ENCODE measurements at regions not wholly inside any gene's neighbourhood (a gene's known extent, or its start where the extent isn't known, plus 50 kb on each side); places are given as distances from the start of the nearest gene placed in this dataset.

- ChIA-PET CTCF (no interaction called here), POLR2A (no interaction called here), RAD21 (ENCODE audit: low non-redundant PET in 1 of 2, low total read pairs in 2 of 2, uncharacterized antibody in 2 of 2, unreplicated experiment in 2 of 2) (no interaction called here)
- DNase-seq (ENCODE audit: low read depth, low spot score) (no peak), ATAC-seq (no peak)
- Histone ChIP-seq H3K79me2 (ENCODE audit: insufficient read depth, low read length) (peaks cover 17% of the 10 kb centered on the region), H3K9ac (ENCODE audit: low read length) (no peak overlapping the region), H2AFZ (ENCODE audit: low read depth, low read length, poor library complexity, severe bottlenecking) (peak overlapping the region; percentile 92), H3K27me3 (ENCODE audit: insufficient read depth, low read length) (no peaks in the 10 kb centered on the region), H3K36me3 (ENCODE audit: control insufficient read depth in 1 of 2, insufficient read depth in 2 of 2, low read length in 2 of 2) (no peaks in the 10 kb centered on the region), H3K27ac (ENCODE audit: low read depth, low read length) (no peak overlapping the region), H4K20me1 (ENCODE audit: insufficient read depth) (no peaks in the 10 kb centered on the region), H3K4me2 (ENCODE audit: low read length) (no peak overlapping the region), H3K4me3 (replicated peaks in 1 of 2; ENCODE audit: low read depth in 1 of 2, low read length in 2 of 2) (no peak overlapping the region), H3K9me3 (ENCODE audit: control insufficient read depth in 1 of 2, insufficient read depth in 1 of 2, low read depth in 1 of 2, low read length in 2 of 2) (no peaks in the 10 kb centered on the region), H3K4me1 (ENCODE audit: control insufficient read depth in 1 of 2, insufficient read depth in 2 of 2, low read length in 2 of 2) (peaks cover 10 to 16% of the 10 kb centered on the region in 2 experiments), H3K9me2 (ENCODE audit: insufficient read depth) (no peaks in the 10 kb centered on the region)
- BruUV-seq (replicated peaks): no TSS peak
- intact Hi-C loops (cut with micrococcal nuclease): no loop called here
- TF ChIP-seq, protein P1, sequence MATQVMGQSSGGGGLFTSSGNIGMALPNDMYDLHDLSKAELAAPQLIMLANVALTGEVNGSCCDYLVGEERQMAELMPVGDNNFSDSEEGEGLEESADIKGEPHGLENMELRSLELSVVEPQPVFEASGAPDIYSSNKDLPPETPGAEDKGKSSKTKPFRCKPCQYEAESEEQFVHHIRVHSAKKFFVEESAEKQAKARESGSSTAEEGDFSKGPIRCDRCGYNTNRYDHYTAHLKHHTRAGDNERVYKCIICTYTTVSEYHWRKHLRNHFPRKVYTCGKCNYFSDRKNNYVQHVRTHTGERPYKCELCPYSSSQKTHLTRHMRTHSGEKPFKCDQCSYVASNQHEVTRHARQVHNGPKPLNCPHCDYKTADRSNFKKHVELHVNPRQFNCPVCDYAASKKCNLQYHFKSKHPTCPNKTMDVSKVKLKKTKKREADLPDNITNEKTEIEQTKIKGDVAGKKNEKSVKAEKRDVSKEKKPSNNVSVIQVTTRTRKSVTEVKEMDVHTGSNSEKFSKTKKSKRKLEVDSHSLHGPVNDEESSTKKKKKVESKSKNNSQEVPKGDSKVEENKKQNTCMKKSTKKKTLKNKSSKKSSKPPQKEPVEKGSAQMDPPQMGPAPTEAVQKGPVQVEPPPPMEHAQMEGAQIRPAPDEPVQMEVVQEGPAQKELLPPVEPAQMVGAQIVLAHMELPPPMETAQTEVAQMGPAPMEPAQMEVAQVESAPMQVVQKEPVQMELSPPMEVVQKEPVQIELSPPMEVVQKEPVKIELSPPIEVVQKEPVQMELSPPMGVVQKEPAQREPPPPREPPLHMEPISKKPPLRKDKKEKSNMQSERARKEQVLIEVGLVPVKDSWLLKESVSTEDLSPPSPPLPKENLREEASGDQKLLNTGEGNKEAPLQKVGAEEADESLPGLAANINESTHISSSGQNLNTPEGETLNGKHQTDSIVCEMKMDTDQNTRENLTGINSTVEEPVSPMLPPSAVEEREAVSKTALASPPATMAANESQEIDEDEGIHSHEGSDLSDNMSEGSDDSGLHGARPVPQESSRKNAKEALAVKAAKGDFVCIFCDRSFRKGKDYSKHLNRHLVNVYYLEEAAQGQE (IDR thresholded peaks at IDR 0.05; ENCODE audit: low read depth): no peak
- TF ChIP-seq ELF1 (IDR thresholded peaks at IDR 0.05; ENCODE audit: borderline replicate concordance, low read depth) (no peak), SRF (IDR thresholded peaks at IDR 0.05; ENCODE audit: low read depth) (no peak), POLR2AphosphoS5 (IDR thresholded peaks at IDR 0.05; ENCODE audit: low read depth, low read length) (no peak), ZNF274 (IDR thresholded peaks at IDR 0.05; ENCODE audit: low read depth, low read length) (no peak), EZH2 (IDR thresholded peaks at IDR 0.05) (no peak)
Measured at GRCh38 chr4:165744370-165744769, 128.7 kb upstream of the TLL1 start.

DNA sequence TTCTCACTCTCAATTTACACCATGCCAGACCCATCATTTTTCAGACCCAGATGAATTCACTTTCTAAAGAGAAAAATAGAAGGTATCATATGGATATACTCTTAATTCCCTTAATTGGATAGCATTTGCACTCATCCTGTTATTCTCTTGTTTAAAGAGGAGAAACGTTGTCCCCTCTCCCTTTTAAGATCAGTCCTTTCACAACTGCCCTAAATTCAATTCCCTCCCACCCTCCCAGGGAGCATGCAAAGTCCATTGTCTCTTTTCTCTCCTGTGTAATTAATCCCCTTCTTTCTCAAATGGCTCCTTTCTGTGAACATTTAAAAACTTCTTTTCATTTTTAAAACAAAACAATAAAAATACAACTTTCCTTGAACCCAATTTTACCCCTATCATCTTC, 124.7 kb upstream of the TLL1 start:
- Histone ChIP-seq H3K4me1 (ENCODE audit: control insufficient read depth in 1 of 2, insufficient read depth in 2 of 2, low read length in 2 of 2) (peaks cover 5 to 6% of the 10 kb centered on the region in 2 experiments), H3K4me3 (replicated peaks in 1 of 2; ENCODE audit: low read depth in 1 of 2, low read length in 2 of 2) (no peak overlapping the region), H3K9me2 (ENCODE audit: insufficient read depth) (no peaks in the 10 kb centered on the region), H3K27ac (ENCODE audit: low read depth, low read length) (no peak overlapping the region), H4K20me1 (ENCODE audit: insufficient read depth) (no peaks in the 10 kb centered on the region), H3K79me2 (ENCODE audit: insufficient read depth, low read length) (no peaks in the 10 kb centered on the region), H3K27me3 (ENCODE audit: insufficient read depth, low read length) (no peaks in the 10 kb centered on the region), H3K4me2 (ENCODE audit: low read length) (no peak overlapping the region), H3K9me3 (ENCODE audit: control insufficient read depth in 1 of 2, insufficient read depth in 1 of 2, low read depth in 1 of 2, low read length in 2 of 2) (no peaks in the 10 kb centered on the region), H3K9ac (ENCODE audit: low read length) (no peak overlapping the region), H2AFZ (ENCODE audit: low read depth, low read length, poor library complexity, severe bottlenecking) (no peak overlapping the region), H3K36me3 (ENCODE audit: control insufficient read depth in 1 of 2, insufficient read depth in 2 of 2, low read length in 2 of 2) (no peaks in the 10 kb centered on the region)
- RAD21 ChIA-PET (ENCODE audit: low non-redundant PET in 1 of 2, low total read pairs in 2 of 2, uncharacterized antibody in 2 of 2, unreplicated experiment in 2 of 2): no interaction called here
- DNase-seq (ENCODE audit: low read depth, low spot score): no peak
- intact Hi-C loops (cut with micrococcal nuclease): no loop called here
- TF ChIP-seq RAD21 (IDR thresholded peaks at IDR 0.05; ENCODE audit: low read depth) (no peak), CBX3 (IDR thresholded peaks at IDR 0.05; ENCODE audit: low read depth) (no peak), SIN3A (IDR thresholded peaks at IDR 0.05; ENCODE audit: low read depth) (no peak), ELF1 (IDR thresholded peaks at IDR 0.05; ENCODE audit: borderline replicate concordance, low read depth) (no peak), CEBPB (IDR thresholded peaks at IDR 0.05; ENCODE audit: low read depth) (no peak), JUND (IDR thresholded peaks at IDR 0.05) (no peak), TCF7L2 (IDR thresholded peaks at IDR 0.05; ENCODE audit: borderline replicate concordance, extremely low read depth, insufficient read depth, insufficient read length) (no peak), ATF3 (IDR thresholded peaks at IDR 0.05) (no peak)
- BruUV-seq (replicated peaks): no TSS peak
- POLR2A ChIA-PET: no interaction called here
- ATAC-seq: no peak
- CTCF ChIA-PET: no interaction called here
